Hypothalamus (tissue), 51 donors: ENCODE measurements at regions not wholly inside any gene's neighbourhood (a gene's known extent, or its start where the extent isn't known, plus 50 kb on each side); places are given as distances from the start of the nearest gene placed in this dataset.

ENCODE experiments used
- DNase-seq, 51 donors: peaks; one replicate each; lab custom pipeline; 2025; lab: John Stamatoyannopoulos, UW

GRCh38 chr2:150729495-150729955 is 242.1 kb upstream of the RND3 start:
- no peak for DNase-seq

- DNase-seq = no peak
Measured at GRCh38 chr2:150718280-150718679, 230.8 kb upstream of the RND3 start.

- no peak for DNase-seq
Measured at GRCh38 chr2:150716186-150716585, 228.7 kb upstream of the RND3 start.

- no peak for DNase-seq
Measured at GRCh38 chr2:150715501-150715900, 228.0 kb upstream of the RND3 start.

DNA sequence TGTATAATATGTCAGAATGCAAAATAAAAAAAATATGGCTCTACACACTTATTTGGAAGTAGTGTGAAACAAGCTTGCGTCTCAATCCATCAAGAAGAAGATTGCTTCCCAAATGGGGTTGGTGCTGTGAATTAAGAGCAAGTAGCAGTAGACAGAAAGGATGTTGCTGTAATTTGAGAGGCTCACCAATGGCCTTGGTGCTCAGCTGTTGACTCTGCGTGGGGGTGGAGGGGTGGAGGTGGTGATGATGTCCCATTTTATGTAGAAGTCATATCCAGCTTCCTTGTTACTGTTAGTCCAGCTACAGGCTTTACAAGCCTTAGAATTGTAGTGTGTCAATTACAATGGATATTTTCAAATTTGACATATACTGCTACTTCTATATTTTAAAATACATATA is 223.4 kb upstream of the RND3 start:
- no peak for DNase-seq

DNA sequence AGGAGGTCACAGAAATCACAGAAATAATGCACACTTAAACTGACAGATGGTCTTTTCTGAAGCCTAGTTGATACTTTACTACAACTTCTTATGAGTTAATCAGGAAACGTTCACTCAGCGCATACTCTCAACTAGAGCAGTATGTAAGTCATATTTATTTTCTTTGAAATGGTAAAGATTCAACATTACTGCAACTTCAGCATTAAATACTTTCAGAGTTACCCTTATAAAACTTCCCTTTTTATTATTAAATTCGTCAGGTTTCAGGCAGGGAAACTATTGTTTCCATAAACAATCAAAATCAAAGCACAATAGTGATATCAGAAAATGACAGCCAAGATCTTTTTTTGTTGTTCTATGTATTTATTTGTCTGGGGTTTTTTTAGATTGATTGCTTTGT is 222.6 kb upstream of the RND3 start:
- no peak for DNase-seq

DNA sequence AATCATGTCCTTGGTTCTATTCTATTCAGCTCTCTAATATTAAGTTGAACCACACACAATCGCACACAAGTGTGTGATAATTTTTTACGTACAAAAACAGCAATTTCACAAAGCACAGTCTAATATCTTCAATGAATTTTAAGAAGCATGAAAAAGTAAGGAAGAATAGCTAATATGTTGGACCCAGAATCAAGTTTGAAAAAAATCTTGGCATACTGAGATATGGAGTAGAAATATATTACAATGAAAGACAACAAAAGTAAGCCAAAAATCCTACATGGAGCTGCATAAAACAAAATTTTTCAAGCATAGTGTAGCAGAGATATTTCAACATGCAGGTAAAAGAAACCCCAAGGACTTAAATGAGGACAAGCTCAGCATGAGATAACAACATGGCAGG is 219.1 kb upstream of the RND3 start:
- DNase-seq = no peak

DNA sequence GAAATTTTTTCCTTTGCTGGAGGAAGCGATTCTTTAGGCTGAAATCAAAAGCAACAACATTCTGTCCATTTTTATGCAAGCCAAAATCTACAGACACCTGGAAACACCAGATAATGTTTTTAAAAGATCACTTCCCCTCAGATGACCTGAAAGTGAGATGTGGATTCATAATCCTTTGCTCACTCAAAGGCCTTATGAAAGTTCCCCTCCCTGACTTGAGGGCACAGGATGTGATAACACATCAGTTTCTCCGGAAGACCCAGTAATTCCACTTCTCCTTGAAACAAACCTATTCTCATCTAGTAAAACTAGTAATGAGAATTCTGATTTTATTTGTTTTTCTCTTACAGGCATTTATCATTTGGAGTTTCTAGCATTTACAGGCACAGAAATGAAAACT is 218.3 kb upstream of the RND3 start:
- no peak for DNase-seq

DNA sequence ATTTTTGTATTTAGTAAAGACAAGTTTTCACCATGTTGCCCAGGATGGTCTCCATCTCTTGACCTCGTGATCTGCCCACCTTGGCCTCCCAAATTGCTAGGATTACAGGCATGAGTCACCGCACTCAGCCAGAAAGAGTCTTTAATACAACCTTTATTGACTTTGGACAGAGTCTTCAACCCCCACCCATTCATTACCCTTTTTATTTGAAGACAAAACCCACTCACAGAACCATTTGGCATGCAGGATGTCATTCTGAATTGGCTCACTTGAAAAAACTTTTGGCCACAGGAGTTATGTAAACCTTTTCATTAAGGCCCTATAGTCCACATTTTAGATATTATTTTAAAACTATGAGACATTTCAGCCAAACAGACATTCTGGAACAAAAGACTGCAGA is 217.9 kb upstream of the RND3 start:
- no peak for DNase-seq

- no peak for DNase-seq
Measured at GRCh38 chr2:150702791-150703190, 215.3 kb upstream of the RND3 start.

DNA sequence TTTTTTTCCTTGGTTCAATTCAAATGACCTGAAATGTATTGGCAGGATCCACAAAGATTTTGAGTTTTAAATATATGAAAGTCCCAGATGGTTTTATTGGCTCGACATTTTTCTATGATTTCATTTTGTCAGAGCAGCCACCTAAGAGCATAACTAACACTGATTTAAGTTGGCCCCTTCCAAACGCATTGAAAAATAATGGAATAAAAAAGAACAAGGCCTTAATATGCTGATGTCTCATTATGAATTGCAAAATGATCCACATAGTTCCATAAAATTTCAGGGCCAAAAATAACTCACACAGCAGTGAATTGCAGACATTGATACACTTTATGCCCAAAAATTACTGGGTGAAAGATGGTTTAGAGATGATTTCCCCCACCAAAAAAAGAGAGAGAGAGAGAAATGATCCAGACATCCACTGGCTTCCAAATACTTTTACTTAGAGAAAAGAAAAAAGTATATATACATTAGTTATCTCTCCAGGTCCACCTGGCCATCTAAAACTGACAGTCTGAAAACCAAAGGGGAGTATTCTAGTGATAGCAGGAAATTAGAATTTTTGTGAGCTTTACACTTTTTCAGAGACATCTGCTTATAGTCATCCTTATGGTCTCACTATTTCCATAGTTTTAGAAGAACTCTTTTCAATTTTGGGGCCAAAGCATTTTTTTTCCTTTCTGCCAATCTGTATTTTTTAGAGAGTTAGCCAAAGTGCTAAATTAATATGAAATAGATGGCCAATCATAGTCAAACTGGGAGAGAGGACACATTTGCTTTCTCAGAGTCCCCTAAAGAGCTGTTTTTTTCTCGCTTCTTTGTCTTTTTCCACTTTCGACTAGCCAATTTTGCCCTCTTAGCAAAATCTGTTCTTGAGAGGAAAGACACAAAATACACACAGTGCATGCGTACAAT is 213.5 kb upstream of the RND3 start:
- DNase-seq = no peak

GRCh38 chr2:150699218-150699617 is 211.8 kb upstream of the RND3 start:
- no peak for DNase-seq

- no peak for DNase-seq
Measured at GRCh38 chr2:150698016-150698661, 210.7 kb upstream of the RND3 start.

- DNase-seq = no peak
Measured at GRCh38 chr2:150697596-150697995, 210.1 kb upstream of the RND3 start.

GRCh38 chr2:150695451-150696135 is 208.1 kb upstream of the RND3 start:
- DNase-seq = no peak

DNA sequence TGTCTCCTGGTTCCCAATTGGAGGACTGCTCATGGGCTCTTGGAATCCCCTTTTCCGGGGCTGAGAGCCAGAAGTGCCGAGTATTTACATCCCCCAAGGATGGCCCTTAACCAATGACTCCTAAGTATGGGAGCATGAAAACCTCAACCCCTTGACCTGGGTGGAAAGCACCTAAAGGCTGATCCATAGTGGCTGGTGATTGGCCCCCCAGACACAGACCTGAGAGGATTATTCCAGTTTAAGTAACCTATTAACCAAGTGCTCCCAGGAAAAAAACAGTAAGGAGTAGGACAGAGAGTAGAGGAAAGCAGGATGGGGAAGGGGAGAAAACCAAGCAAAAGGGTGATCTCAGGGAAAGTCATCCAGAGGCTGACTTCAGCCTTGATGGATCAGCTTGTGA is 206.1 kb upstream of the RND3 start:
- no peak for DNase-seq

DNA sequence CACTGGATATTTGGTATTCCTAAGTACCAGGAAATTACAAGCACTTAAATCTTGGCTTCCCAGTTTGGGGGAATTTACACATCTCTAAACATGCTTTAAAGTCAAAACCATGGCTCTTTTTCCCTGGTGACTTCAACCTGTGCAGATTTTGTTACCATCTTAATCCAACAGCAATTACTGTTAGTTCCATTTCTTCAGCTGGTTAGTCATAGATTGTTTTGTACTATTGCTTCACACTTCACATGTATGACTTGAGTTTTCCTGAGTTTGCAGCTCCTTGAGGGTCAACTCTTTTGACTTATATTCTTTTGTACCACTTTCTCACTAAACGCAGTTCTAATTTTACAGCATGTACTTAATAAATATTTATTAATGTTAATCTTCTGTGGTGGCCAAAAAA is 203.4 kb upstream of the RND3 start:
- DNase-seq = no peak

- DNase-seq = no peak
Measured at GRCh38 chr2:150690261-150690660, 202.8 kb upstream of the RND3 start.

DNA sequence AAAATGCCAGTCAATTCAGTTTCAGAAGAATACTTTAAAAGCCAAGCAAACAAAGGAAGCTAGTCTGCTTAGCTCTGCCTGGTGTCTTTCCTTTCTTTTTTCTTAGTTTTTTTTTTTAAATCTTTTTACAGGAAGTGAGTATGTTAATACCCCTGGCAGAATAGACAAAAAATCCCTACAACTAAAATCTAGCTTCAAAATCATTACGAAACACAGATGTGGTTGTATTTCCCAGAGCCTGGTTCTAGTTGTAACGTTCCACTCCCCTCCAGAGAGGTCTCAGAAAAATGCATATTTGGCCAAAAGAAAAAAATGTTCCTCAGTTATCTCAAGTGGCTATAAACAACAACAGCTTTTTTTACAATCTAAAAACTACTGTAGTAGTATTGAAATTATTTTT is 202.1 kb upstream of the RND3 start:
- no peak for DNase-seq

DNA sequence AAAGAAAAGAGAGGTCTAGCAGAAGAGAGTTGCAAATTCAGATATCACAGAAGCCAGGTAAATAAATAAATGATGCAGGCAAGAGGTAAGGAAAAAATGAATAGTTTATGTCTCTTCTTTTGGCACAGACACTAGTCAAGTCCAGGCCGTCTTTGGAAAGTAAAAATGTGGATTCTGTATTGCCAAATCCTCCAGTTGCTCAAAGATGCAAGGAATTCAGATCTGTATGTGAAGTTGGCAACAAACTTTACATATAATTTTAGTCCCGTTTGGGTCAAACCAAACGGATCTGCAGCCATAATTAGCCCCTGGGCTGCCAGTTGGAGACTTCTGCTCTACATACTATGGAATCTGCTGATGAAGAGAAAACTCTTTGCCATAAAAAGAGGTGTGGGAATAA is 200.5 kb upstream of the RND3 start:
- no peak for DNase-seq

- no peak for DNase-seq
Measured at GRCh38 chr2:150686391-150686790, 198.9 kb upstream of the RND3 start.
